Naive thymus-derived CD4-positive, alpha-beta T cell (primary cell): ENCODE measurements at regions not wholly inside any gene's neighbourhood (a gene's known extent, or its start where the extent isn't known, plus 50 kb on each side); places are given as distances from the start of the nearest gene placed in this dataset.

Experiments
- ATAC-seq: fragments of 150-1000 bp; cut with Tn5 transposase; 2 replicates; pipeline ENCODE4 v1.10.0; 2021; ENCODE audit warnings: mild to moderate bottlenecking, moderate library complexity
- CTCF ChIA-PET: fragments of 350-600 bp; sonication (Branson Sonifier 250); formaldehyde crosslinking; loops from one replicate; lab custom pipeline; 2021; ENCODE audit warnings: antibody characterized with exemption; lab: Charles Lee
- POLR2A ChIA-PET: fragments of 350-600 bp; sonication (Branson Sonifier 250); formaldehyde crosslinking; loops from one replicate; lab custom pipeline; 2021; ENCODE audit warnings: antibody characterized with exemption, inconsistent platforms; lab: Charles Lee
- DNase-seq, 9 donors: peaks; one replicate each; pipeline versions ENCODE4 v3.0.0 to v3.0.0-alpha.2; 2020 to 2022; ENCODE audit warnings: mixed read lengths in 1 of 9
- H3K27ac ChIP-seq: one replicate; pipeline ENCODE4 v1.7.0; 2013; ENCODE audit warnings: mild to moderate bottlenecking, low read depth, low read length, moderate library complexity
- H3K27me3 ChIP-seq, 2 donors: one replicate each; pipeline ENCODE4 v1.7.0; 2013; ENCODE audit warnings: low read length in 2 of 2, mild to moderate bottlenecking in 2 of 2, moderate library complexity in 2 of 2; ENCODE audit not compliant: control insufficient read depth in 2 of 2, insufficient read depth in 2 of 2
- H3K36me3 ChIP-seq, 3 experiments: 1 replicate in 2 of 3; 2 replicates in 1 of 3; pipeline ENCODE4 v1.7.0; 2013; ENCODE audit warnings: low read length in 3 of 3, mild to moderate bottlenecking in 3 of 3, moderate library complexity in 1 of 3; ENCODE audit not compliant: insufficient read depth in 3 of 3, control insufficient read depth in 2 of 3
- H3K4me1 ChIP-seq, 2 donors: one replicate each; pipeline ENCODE4 v1.7.0; 2013; ENCODE audit warnings: low read length in 2 of 2, mild to moderate bottlenecking in 2 of 2, moderate library complexity in 1 of 2; ENCODE audit not compliant: control insufficient read depth in 2 of 2, insufficient read depth in 2 of 2
- H3K4me3 ChIP-seq: 2 replicates; pipeline ENCODE4 v1.7.0; 2013; ENCODE audit warnings: mild to moderate bottlenecking, low read length
- H3K9me3 ChIP-seq, 3 experiments: 1 replicate in 2 of 3; 2 replicates in 1 of 3; pipeline ENCODE4 v1.7.0; 2013; ENCODE audit warnings: low read length in 3 of 3; ENCODE audit not compliant: control insufficient read depth in 2 of 3
- H3K27ac Mint-ChIP-seq, 9 donors: one replicate each; pipeline ENCODE4 v1.8.0; 2020 to 2022; ENCODE audit warnings: mixed read lengths in 9 of 9, mild to moderate bottlenecking in 8 of 9, moderate library complexity in 5 of 9, inconsistent platforms in 2 of 9
- H3K27me3 Mint-ChIP-seq, 5 donors: one replicate each; pipeline ENCODE4 v1.8.0; 2021 to 2022; ENCODE audit warnings: mixed read lengths in 5 of 5, mild to moderate bottlenecking in 1 of 5
- H3K36me3 Mint-ChIP-seq, 5 donors: one replicate each; pipeline ENCODE4 v1.8.0; 2020 to 2022; ENCODE audit warnings: mixed read lengths in 5 of 5, mild to moderate bottlenecking in 3 of 5, inconsistent platforms in 1 of 5
- H3K4me1 Mint-ChIP-seq, 7 donors: one replicate each; pipeline ENCODE4 v1.8.0; 2020 to 2022; ENCODE audit warnings: mixed read lengths in 7 of 7, mild to moderate bottlenecking in 3 of 7, inconsistent platforms in 1 of 7
- H3K4me3 Mint-ChIP-seq, 10 donors: one replicate each; pipeline ENCODE4 v1.8.0; 2020 to 2022; ENCODE audit warnings: mild to moderate bottlenecking in 10 of 10, mixed read lengths in 10 of 10, moderate library complexity in 6 of 10, inconsistent platforms in 2 of 10
- H3K9me3 Mint-ChIP-seq, 11 donors: one replicate each; pipeline ENCODE4 v1.8.0; 2020 to 2022; ENCODE audit warnings: mixed read lengths in 11 of 11, mild to moderate bottlenecking in 4 of 11, inconsistent platforms in 1 of 11, moderate library complexity in 1 of 11
- intact Hi-C, 2 donors: fragments of 100-400 bp; cut with micrococcal nuclease; formaldehyde crosslinking; loops; one replicate each; pipeline ENCODE4 v1.15.1; 2023

DNA sequence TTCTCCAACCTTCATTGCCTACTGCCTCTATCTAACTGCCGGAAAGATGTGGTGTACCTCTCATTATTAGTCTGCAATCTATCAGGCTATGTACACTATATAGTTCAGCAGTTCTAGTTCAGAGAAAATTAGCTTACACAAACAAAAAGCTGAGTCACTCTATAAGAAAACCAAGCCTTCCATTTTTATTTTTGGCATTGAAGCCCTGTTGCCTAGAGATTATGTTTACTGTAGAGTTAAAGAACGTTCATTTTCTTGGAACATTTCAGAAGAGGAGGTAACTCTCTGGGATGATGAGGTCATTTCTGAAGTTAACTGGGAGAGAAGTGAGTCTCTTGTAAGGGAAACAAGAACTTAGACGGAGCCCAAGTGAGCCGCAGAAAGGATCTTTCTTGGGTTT lies 133.5 kb downstream of the FAM124B start:
- no peaks in the 10 kb centered on the region for H3K9me3 ChIP-seq
- H3K36me3 ChIP-seq: no peaks in the 10 kb centered on the region
- no peak overlapping the region for H3K4me3 Mint-ChIP-seq
- H3K27ac Mint-ChIP-seq: no peak overlapping the region
- no peak for ATAC-seq
- H3K27ac ChIP-seq: no peak overlapping the region
- no peaks in the 10 kb centered on the region for H3K4me1 Mint-ChIP-seq
- CTCF ChIA-PET: interaction anchor here (1.0 kb wide), 1 partner anchor 275 kb away, joined by 4 read pairs; no protein-coding TSS in a partner anchor
- H3K4me3 ChIP-seq: no peak overlapping the region
- POLR2A ChIA-PET: no interaction called here
- no peak for DNase-seq
- no peaks in the 10 kb centered on the region for H3K36me3 Mint-ChIP-seq
- no peaks in the 10 kb centered on the region for H3K27me3 ChIP-seq
- H3K27me3 Mint-ChIP-seq: peaks cover 9 to 30% (median 11%) of the 10 kb centered on the region in 5 donors
- no peaks in the 10 kb centered on the region for H3K9me3 Mint-ChIP-seq
- intact Hi-C loops: no loop called here
- H3K4me1 ChIP-seq: no peaks in the 10 kb centered on the region

DNA sequence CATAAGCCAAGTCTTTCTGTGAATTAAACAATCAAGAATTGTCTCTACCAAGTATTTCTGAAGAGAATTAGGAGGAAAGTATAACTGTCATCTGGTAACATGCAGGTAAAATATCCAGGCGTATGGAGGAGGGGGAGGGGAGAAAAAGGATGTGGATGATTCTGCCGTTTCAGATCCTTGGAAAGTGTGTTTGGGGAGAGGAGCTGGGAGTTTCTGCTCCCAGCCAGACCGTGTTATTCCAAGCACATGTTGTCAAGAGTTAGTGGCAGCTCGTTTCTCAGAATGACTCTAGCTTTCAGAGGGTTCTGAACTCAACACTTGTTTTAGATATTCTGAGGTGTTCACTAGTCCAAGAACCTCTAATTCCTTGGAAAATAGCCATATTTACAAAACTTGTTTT lies 137.6 kb downstream of the FAM124B start:
- H3K4me3 Mint-ChIP-seq: no peak overlapping the region
- ATAC-seq (no peak), DNase-seq (no peak)
- Histone ChIP-seq H3K27me3 (no peaks in the 10 kb centered on the region), H3K4me1 (no peaks in the 10 kb centered on the region), H3K36me3 (no peaks in the 10 kb centered on the region), H3K4me3 (no peak overlapping the region), H3K27ac (no peak overlapping the region), H3K9me3 (no peaks in the 10 kb centered on the region)
- no peak overlapping the region for H3K27ac Mint-ChIP-seq
- no peaks in the 10 kb centered on the region for H3K9me3 Mint-ChIP-seq
- intact Hi-C loops: no loop called here
- H3K27me3 Mint-ChIP-seq: peaks cover 7 to 35% (median 14%) of the 10 kb centered on the region in 5 donors
- H3K36me3 Mint-ChIP-seq: no peaks in the 10 kb centered on the region
- peaks cover 0 to 8% (median 0%) of the 10 kb centered on the region in 7 donors for H3K4me1 Mint-ChIP-seq
- CTCF ChIA-PET: no interaction called here
- POLR2A ChIA-PET: no interaction called here

DNA sequence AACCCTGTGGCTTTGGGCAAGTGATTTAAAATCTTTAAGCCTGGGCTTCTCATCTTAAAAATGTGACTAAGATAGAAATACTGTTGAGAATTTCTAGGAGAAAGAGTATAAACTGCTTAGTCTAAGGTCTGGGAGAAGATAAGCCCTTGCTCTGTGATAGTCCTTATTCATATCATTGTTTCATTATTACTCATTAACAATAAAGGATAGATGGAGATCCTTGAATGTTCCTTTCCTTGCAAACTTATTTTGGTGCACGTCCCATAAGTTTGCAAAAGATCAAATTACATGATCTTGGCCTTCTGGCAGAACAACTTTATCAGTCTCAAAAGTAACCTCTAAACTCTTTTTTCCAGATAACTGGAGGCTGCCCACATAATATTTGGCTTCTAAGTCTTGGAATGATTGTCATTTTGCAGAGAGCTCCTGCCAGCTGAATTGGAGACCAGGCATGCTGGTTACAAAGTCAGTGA lies 138.3 kb downstream of the FAM124B start:
- H3K27ac ChIP-seq: no peak overlapping the region
- Mint-ChIP-seq H3K9me3 (no peaks in the 10 kb centered on the region), H3K27ac (no peak overlapping the region), H3K27me3 (peaks cover 11 to 35% (median 14%) of the 10 kb centered on the region in 5 donors), H3K4me3 (no peak overlapping the region), H3K4me1 (peaks cover 0 to 8% (median 0%) of the 10 kb centered on the region in 7 donors), H3K36me3 (peaks cover 0 to 3% (median 0%) of the 10 kb centered on the region in 5 donors)
- CTCF ChIA-PET: no interaction called here
- H3K9me3 ChIP-seq: no peaks in the 10 kb centered on the region
- intact Hi-C loops: no loop called here
- no peaks in the 10 kb centered on the region for H3K27me3 ChIP-seq
- ATAC-seq (no peak), DNase-seq (no peak)
- H3K36me3 ChIP-seq: no peaks in the 10 kb centered on the region
- no peak overlapping the region for H3K4me3 ChIP-seq
- POLR2A ChIA-PET: no interaction called here
- no peaks in the 10 kb centered on the region for H3K4me1 ChIP-seq

DNA sequence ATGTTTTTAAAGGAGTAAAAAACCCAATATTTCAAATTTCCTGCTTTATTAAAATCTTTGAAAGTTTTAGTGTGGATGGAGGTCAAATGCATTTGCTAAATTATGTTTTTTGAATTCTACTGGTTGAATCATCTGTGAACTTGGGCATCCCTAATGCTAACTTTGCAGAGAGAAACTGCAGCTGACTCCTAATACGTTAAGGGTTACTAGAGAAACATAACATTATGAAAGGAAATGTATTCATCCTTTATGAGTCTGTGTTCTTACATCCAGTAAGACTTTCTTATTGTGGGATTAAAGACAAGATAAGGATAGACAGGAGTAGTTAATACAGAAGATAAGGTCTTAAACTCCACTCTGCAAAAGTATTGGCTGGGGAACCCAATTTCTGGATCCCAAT lies 140.6 kb downstream of the FAM124B start:
- POLR2A ChIA-PET: no interaction called here
- CTCF ChIA-PET: no interaction called here

DNA sequence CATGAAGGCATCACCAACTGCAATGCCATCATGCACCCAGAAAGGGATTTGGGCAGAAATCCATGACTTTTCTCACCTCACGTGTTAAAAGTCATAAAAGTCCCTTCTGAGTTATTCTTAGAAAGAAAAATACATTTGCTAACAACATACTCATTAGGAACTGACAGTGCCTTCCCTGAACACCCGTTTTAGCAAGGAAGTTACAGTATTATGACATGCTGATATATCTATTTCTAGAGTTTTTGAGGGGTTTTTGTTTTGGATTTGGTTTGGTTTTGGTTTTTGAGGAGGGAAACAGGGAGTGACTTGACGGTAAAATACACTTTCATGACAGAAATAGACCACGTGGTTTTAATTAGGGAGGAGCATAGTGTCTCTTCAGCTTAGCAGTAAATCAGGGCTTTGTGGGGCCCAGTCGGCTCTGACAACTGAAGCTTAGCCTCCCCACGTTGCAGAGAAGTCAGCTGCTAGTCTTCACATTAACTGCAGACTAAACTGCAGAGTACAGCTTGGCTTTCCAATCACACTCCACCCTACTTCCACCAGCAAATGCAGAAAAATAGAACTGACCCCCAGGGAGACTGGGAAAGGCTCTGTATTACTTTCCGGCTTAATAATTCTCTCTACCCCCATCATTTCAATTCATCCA lies 141.4 kb downstream of the FAM124B start:
- no peak for DNase-seq
- ChIA-PET POLR2A (no interaction called here), CTCF (no interaction called here)
- H3K4me1 ChIP-seq: no peaks in the 10 kb centered on the region
- intact Hi-C loops: no loop called here
- H3K9me3 ChIP-seq: no peaks in the 10 kb centered on the region
- Mint-ChIP-seq H3K4me3 (no peak overlapping the region), H3K9me3 (no peaks in the 10 kb centered on the region), H3K27ac (no peak overlapping the region), H3K4me1 (peaks cover 0 to 8% (median 0%) of the 10 kb centered on the region in 7 donors), H3K36me3 (peaks cover 0 to 3% (median 0%) of the 10 kb centered on the region in 5 donors), H3K27me3 (peaks cover 4 to 37% (median 20%) of the 10 kb centered on the region in 5 donors)
- H3K36me3 ChIP-seq: no peaks in the 10 kb centered on the region
- no peak for ATAC-seq
- no peaks in the 10 kb centered on the region for H3K27me3 ChIP-seq
- H3K27ac ChIP-seq: no peak overlapping the region
- H3K4me3 ChIP-seq: no peak overlapping the region

More for the DNA sequence above, 140.6 kb downstream of the FAM124B start:
- H3K27me3 ChIP-seq: no peaks in the 10 kb centered on the region
- peaks cover 0 to 3% (median 0%) of the 10 kb centered on the region in 5 donors for H3K36me3 Mint-ChIP-seq
- H3K4me1 ChIP-seq: no peaks in the 10 kb centered on the region
- no peak overlapping the region for H3K27ac Mint-ChIP-seq
- H3K4me3 Mint-ChIP-seq: no peak overlapping the region
- H3K4me1 Mint-ChIP-seq: peaks cover 0 to 8% (median 0%) of the 10 kb centered on the region in 7 donors
- no peaks in the 10 kb centered on the region for H3K36me3 ChIP-seq
- no peaks in the 10 kb centered on the region for H3K9me3 Mint-ChIP-seq
- intact Hi-C loops: no loop called here
- H3K9me3 ChIP-seq: no peaks in the 10 kb centered on the region
- no peak overlapping the region for H3K27ac ChIP-seq
- H3K4me3 ChIP-seq: no peak overlapping the region
- peaks cover 8 to 39% (median 22%) of the 10 kb centered on the region in 5 donors for H3K27me3 Mint-ChIP-seq
- ATAC-seq (no peak), DNase-seq (no peak)

DNA sequence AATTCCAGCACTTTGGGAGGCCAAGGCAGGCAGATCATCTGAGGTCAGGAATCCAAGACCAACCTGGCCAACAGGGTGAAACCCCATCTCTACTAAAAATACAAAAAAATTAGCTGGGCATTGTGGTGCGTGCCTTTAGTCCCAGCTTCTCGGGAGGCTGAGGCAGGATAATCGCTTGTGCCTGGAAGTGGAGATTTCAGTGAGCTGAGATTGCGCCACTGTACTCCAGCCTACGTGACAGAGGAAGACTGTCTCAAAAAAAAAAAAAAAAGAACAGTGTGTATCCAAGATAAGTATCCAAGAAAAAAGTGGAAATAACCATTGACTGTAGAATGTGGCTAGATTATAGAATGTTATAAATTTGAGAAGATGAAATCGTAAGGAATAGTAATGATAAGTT lies 142.1 kb downstream of the FAM124B start:
- Mint-ChIP-seq H3K9me3 (no peaks in the 10 kb centered on the region), H3K27me3 (peaks cover 3 to 30% (median 15%) of the 10 kb centered on the region in 5 donors), H3K27ac (no peak overlapping the region), H3K36me3 (peaks cover 0 to 3% (median 0%) of the 10 kb centered on the region in 5 donors), H3K4me1 (peaks cover 0 to 8% (median 0%) of the 10 kb centered on the region in 7 donors), H3K4me3 (no peak overlapping the region)
- Histone ChIP-seq H3K27me3 (no peaks in the 10 kb centered on the region), H3K9me3 (no peaks in the 10 kb centered on the region), H3K36me3 (no peaks in the 10 kb centered on the region), H3K4me1 (no peaks in the 10 kb centered on the region), H3K27ac (no peak overlapping the region), H3K4me3 (no peak overlapping the region)
- intact Hi-C loops: no loop called here
- CTCF ChIA-PET: interaction anchor here (0.7 kb wide), 1 partner anchor 44 kb away, joined by 3 read pairs; no protein-coding TSS in a partner anchor
- ATAC-seq (no peak), DNase-seq (no peak)
- POLR2A ChIA-PET: no interaction called here

DNA sequence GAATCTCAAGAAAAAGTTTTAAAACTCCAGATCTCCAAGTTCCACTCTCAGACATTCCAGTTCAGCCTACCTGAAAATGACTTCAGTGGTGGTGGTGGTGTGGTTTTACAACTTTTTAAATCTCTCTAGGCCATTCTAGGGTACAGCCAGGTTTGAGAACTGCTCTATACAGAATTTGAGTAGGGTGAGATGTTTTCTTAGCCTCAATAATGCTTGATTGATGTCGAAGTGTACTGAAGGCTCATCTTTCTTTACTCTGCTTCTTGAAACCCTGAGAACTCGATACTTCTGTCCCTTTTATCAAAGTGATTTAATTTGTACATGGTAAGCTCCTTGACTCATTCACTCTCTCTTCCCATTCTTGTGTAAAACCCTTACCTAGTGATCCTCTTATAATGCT lies 143.8 kb downstream of the FAM124B start:
- Histone ChIP-seq H3K9me3 (no peaks in the 10 kb centered on the region), H3K4me3 (no peak overlapping the region), H3K4me1 (no peaks in the 10 kb centered on the region), H3K27ac (no peak overlapping the region), H3K27me3 (peaks cover 0 to 2% of the 10 kb centered on the region in 2 donors), H3K36me3 (no peaks in the 10 kb centered on the region)
- no peak for DNase-seq
- peaks cover 0 to 8% (median 0%) of the 10 kb centered on the region in 7 donors for H3K4me1 Mint-ChIP-seq
- H3K27ac Mint-ChIP-seq: no peak overlapping the region
- no peak for ATAC-seq
- peaks cover 0 to 2% (median 0%) of the 10 kb centered on the region in 11 donors for H3K9me3 Mint-ChIP-seq
- intact Hi-C loops: no loop called here
- peaks cover 8 to 34% (median 15%) of the 10 kb centered on the region in 5 donors for H3K27me3 Mint-ChIP-seq
- ChIA-PET POLR2A (no interaction called here), CTCF (no interaction called here)
- no peak overlapping the region for H3K4me3 Mint-ChIP-seq
- peaks cover 0 to 3% (median 0%) of the 10 kb centered on the region in 5 donors for H3K36me3 Mint-ChIP-seq
